Activated CD8-positive, alpha-beta memory T cell treated with anti-CD3 and anti-CD28 coated beads, Interleukin-2, amount 50 U/mL, for 48 hours (primary cell): ENCODE measurements at regions not wholly inside any gene's neighbourhood (a gene's known extent, or its start where the extent isn't known, plus 50 kb on each side); places are given as distances from the start of the nearest gene placed in this dataset.
"Not testable (repeated sequence)": the region's sequence is repeated elsewhere in the genome, so short reads cannot be mapped to it uniquely, and the experiment has no call there.

Source experiments
- DNase-seq: peaks from one replicate; pipeline ENCODE4 v3.0.0-alpha.2; 2020

DNA sequence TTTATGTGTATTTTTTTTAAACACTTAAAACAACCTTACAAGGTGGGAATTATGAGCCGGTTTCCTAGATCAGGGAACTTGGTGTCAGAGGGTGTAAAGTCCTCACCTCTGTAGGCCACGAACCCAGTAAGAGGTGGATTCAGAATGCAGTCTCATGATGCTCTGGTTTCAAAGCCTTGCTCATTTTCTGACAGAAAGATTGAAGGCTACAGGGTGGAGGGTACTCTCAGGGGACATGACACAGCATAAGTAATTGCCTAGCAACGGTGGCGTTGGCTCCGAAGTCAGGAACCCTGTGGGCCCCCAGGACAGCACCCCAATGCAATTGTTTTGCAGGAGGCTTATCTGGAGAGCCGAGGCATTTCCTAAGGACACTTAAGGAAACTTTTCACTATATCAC, 794.7 kb downstream of the EFNB2 start:
- no peak for DNase-seq

DNA sequence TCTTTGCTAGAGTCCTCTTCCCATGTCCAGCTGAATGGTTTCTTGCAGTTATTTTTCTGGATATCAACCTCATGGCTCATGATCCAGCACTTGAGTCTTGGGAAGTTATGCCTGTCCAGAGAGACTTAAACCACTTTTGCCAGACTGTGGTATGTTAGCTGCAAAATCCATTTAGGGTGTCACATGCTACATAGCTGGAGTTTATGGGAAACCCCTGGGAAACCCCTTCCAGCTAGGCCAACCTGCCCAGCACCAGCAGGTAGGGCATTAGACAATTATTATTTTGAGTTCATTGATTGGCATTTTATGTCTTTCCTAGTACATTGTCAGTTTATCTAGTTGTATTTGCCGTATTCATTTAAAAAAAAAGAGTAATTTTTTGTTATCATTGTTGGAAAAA, 797.8 kb downstream of the EFNB2 start:
- DNase-seq = no peak

DNA sequence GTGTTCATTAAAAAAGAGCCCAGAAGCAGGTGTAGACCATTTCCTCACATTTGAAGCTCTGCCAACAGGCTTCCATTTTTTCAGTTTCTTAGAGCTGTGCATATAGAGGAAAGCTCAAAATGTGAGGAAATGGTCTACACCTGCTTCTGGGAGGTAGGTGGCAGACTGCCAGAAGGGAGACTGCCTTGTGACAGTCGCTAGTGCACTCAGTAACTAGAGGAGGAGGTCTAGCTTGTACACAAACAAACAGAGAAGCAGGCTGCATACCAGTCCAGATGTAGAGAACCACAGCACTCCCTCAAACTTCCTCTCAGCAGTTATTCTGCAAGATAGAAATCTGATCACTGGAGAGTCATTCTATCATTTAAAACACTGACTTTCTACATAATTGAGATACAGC, 800.2 kb downstream of the EFNB2 start:
- no peak for DNase-seq

GRCh38 chr13:105732806-105733529, 802.5 kb downstream of the EFNB2 start:
- DNase-seq = no peak

DNA sequence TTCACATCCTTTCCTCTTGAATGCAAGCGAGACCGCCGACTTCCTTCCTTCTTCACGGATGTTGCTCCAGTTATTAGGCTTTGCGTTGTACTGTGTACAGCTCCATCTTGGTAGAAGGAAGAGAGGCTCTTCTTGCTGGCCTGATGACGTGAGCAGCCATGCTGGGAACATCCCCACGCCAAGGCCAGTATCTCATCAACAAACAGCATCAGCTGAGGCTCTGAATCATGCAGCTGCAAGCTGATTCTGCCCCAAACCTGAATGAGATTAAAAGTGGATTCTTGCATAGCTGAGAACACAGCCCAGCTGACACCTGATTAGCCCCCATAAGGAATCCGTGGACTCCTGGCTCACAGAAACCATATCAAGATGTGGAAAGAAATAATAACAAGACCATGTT, 809.6 kb downstream of the EFNB2 start:
- no peak for DNase-seq

- DNase-seq = no peak
These were observed 814.4 kb downstream of the EFNB2 start for GRCh38 chr13:105721016-105721415.

DNA sequence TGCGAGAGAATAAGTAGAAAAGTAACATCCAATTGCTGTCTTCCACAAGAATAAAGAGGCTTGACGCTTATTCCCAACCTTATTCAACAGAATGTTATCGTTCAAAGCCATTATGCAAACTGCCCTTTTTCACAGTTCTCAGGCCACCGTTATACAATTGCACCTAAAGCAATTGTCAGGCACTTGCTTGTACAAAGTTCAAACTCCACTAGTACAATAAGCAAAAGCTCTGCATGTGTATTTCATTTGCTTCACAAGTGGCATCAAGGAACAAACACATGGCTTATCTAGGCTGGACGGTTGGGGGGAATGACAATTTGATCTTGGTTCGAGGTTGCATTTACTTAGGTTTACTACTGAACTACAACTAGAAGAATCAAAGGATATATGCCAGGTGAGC, 815.6 kb downstream of the EFNB2 start:
- DNase-seq = no peak

DNA sequence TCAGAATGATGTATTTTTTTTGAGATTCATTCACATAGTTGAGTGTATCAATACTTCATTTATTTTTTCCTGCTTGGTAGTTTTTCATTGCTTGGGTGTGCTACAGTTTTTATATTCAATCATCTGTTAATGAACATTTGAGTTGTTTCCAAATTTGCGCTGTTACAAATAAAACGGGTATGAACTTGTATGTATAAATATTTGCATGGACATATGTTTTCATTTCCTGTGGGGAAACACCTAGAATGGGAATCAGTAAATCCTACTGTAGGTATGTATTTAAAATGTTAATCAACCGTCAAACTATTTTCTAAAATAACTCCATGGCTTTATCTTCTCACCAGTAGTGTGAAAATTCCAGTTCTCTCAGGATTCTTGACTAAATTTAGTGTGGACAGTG, 826.3 kb downstream of the EFNB2 start:
- no peak for DNase-seq

DNA sequence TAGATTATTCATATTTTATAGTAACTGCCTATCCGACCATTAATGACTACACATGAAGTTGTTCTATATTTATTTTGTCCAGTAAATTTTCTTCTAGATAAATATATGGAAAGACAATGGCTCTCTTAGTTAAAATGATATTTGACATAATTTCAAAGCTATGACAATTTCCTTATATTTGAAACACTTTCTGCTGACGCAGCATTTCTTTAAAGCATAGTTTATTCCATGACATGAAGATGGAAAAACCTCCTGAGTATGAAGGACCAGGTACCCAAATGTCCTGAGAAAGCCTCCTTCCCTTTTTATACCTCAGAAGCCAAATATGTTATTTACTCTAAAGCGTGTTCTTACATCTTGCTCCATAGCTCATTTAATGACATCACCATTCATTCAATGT, 831.6 kb downstream of the EFNB2 start:
- no peak for DNase-seq

DNA sequence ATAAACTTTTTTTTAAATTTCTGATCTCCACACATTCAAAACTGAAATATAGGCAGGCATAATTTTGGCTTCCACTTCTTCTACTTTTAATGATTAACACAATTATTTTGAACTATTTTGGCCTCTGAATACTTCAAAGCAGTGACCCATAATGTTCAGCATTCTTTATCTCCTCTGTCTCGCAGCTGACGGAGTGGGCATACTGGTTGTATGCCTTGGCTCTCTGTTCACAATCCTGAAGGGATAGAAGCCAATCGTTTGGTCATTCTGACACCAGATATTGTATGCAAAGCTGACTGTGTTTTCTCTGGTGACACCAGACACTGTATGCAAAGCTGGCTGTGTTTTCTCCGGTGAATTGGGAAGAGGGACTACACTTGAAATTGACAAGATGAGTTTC, 833.0 kb downstream of the EFNB2 start:
- no peak for DNase-seq

GRCh38 chr13:105692769-105693168, 842.7 kb downstream of the EFNB2 start:
- DNase-seq = no peak

DNA sequence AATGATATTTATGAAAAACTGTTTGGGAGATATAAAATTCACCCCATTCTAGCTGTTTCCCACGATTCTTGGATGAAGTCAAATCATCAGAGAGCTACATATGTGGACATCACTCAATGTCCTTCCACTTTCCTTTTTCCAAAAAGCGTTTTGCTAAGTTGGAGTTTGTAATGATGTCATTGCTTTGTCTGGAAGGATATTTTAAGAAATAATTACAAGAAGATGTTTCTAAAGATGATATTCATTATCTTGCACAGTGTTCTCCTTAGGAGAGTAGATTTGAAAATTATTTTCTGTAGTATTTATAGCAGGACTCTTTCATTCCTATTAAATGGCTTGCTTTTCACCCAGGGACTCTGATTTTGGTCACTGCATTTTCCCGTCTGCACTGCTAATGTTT, 851.2 kb downstream of the EFNB2 start:
- DNase-seq = no peak

GRCh38 chr13:105679838-105680237, 855.6 kb downstream of the EFNB2 start:
- DNase-seq = no peak

GRCh38 chr13:105678072-105678471, 857.4 kb downstream of the EFNB2 start:
- DNase-seq = no peak

- DNase-seq = no peak
These were observed 862.6 kb downstream of the EFNB2 start for GRCh38 chr13:105672881-105673280.

DNA sequence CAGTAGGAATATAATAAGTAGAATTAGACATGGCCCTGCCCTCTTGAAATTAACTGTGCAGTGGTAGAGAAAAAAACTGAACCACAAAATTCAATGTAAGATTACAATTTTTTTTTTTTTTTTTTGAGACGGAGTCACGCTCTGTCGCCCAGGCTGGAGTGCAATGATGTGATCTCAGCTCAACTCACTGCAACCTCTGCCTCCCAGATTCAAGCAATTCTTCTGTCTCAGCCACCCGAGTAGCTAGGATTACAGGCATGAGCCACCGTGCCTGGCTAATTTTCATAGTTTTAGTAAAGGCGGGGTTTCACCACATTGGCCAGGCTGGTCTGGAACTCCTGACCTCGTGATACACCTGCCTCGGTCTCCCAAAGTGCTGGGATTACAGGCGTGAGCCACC, 864.3 kb downstream of the EFNB2 start:
- not testable (repeated sequence) for DNase-seq

DNA sequence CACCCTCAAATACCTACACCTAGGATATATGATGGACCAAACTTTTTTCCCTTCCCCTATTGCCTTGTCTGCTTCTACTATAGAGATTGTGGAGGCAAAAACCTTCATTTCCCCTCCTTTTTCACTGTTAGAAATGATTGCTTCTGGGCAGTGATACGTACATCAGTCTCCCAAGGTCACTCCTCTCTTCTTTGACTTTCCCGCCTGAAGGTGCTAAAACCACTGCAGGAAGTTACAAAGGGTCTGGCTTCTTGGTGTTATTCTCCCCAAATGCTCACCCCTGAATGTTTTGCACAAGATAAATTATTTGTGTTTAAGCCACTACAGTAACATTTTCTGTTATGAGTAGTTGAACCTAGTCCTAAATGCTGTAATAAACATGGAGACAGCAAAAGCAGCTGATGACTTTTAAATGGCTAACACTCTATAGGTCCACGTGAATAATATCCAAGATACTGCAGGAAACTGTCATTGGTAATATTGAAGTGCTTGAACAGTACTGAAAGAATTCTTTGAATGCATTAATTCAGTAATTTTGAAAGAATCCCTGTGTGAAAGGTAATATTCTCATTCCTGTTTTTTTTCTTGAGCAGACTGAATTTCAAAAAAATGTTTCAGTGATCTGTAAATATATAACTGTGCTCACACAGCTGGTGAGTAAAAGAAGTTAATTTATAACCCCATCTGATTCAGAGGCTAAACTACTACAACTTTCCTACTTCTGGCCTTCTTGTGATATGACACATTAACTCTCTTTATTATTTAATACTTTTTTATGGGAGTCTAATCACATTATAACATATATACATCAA, 865.1 kb downstream of the EFNB2 start:
- DNase-seq = no peak

DNA sequence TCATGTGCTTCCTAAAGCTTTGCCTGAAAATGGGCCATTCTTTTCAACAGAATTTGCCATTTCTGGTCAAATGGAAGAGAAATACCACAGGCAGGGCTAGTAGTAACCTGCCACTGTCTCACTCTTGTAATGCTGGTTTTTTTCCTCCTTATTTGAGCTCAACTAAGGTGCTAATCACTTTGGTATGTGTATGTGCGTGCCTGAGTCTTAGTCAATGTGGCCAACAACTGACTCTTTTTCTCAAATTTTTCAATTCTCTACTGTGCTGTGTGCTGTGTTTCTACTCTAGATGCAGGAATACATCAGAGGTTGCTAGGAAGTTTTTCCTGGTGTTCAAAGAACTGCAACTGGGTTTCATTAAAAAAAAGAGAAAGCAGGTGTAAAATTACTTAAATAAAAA, 870.2 kb downstream of the EFNB2 start:
- DNase-seq = no peak

DNA sequence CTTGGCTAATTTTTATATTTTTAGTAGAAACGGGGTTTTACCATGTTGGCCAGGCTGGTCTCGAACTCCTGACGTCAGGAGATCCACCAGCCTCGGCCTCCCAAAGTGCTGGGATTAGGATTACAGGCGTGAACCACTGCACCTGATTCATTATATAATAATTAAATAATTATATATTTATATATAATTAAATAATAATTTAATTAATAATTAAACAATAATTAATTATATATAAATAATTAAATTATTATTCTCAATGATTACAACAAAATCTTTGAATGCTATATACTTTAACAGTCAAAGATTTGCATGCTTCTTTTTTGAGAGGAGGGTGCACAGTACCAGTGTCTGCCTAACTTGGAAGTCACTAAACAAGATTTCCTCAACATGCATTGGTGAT, 872.3 kb downstream of the EFNB2 start:
- no peak for DNase-seq

DNA sequence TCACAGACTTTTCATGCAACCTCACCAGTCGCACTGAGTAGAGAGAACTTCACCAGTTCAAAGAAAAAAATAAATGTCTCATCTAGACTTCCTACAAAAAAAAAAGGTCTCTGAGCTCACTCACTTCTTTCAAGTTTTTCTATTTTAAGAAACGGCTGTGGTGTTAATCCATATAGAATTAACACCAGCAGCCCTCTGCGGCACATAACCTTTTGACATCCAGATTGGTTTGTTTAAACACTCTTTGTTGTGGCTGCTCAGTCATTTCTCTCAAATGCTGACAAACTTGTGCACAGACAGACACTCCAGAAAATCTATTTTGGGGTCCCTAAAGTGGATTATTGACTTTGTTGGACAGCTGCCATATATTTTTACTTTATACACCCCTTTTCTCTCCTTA, 874.9 kb downstream of the EFNB2 start:
- no peak for DNase-seq

- DNase-seq = no peak
These were observed 877.0 kb downstream of the EFNB2 start for GRCh38 chr13:105658431-105658830.

- DNase-seq = no peak
These were observed 880.4 kb downstream of the EFNB2 start for GRCh38 chr13:105655046-105655445.

GRCh38 chr13:105643966-105644365, 891.5 kb downstream of the EFNB2 start:
- no peak for DNase-seq

DNA sequence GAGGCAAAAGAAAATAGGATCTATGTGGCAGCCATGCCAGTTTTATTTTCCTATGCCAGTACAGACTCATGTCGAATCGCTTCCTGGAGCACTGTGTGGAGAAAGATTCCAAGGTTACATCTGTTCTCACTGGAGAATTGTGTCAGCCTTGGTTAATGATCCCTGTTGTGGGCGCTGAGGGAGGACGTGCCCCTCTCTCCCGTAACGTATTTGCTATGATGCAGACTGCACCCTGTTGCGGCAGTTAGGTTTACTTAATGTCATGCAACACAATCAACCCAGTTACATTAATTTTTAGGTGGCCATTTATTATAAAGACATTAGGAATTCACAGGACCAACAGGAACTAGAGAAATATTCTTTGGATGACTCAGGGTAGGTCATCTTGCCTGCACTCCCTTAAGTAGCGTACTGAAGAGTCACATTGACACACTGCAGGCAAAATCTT, 892.9 kb downstream of the EFNB2 start:
- no peak for DNase-seq

- no peak for DNase-seq
These were observed 894.3 kb downstream of the EFNB2 start for GRCh38 chr13:105641121-105641520.
